ENCODE measurements at regions not wholly inside any gene's neighbourhood (a gene's known extent, or its start where the extent isn't known, plus 50 kb on each side); places are given as distances from the start of the nearest gene placed in this dataset.

- no peak for TF ChIP-seq NBN (IDR thresholded peaks at IDR 0.05)
- TF ChIP-seq TCF3 (IDR thresholded peaks at IDR 0.05; ENCODE audit: borderline replicate concordance, insufficient read depth, low read depth, low read length) = no peak
- no peak for TF ChIP-seq KAT2A (conservative IDR thresholded peaks at IDR 0.05; ENCODE audit: control insufficient read depth, low read depth, low read length)
Measured at GRCh38 chr15:92813485-92813884, 86.6 kb upstream of the CHD2 start (continued).

- in situ Hi-C loops (cut with MboI) = loop anchor here (10.0 kb wide), 1 partner anchor 67 kb away; no protein-coding TSS in a partner anchor
Measured at GRCh38 chr15:92817339-92817886, 82.7 kb upstream of the CHD2 start.

More at GRCh38 chr15:92817339-92817886, 82.7 kb upstream of the CHD2 start:
- no peaks in the 10 kb centered on the region for H3K27me3 ChIP-seq (replicated peaks in 1 of 2; ENCODE audit: control insufficient read depth in 2 of 2, insufficient read depth in 2 of 2, low read length in 1 of 2)
- peaks cover 23% of the 10 kb centered on the region for H3K4me1 ChIP-seq (ENCODE audit: control insufficient read depth, insufficient read depth, low read length)
- peak overlapping the region; percentile 78 for H2AFZ ChIP-seq (ENCODE audit: control insufficient read depth, low read depth, low read length)
- H3K9ac ChIP-seq (ENCODE audit: control insufficient read depth, insufficient read depth, low read length) = no peak overlapping the region
- no peaks in the 10 kb centered on the region for H3K9me3 ChIP-seq (replicated peaks; ENCODE audit: control insufficient read depth, insufficient read depth, low read length)
- peaks cover 2% of the 10 kb centered on the region; the same call in 1 of the 2 replicates for H3K79me2 ChIP-seq (ENCODE audit: control insufficient read depth, insufficient read depth, low read length)
- no TSS peak for BruUV-seq (replicated peaks)
- ATAC-seq (peak; percentile 63), FAIRE-seq (peak; percentile 49), DNase-seq (ENCODE audit: low read depth, low spot score) (no peak)
- SMC1A ChIA-PET (ENCODE audit: uncharacterized antibody, unreplicated experiment) = interaction anchor here (0.7 to 2.2 kb wide), 9 partner anchors 8 to 126 kb away, joined by 3 to 20 read pairs (median 4); no protein-coding TSS in a partner anchor
- 0 out of 2 replicates have a peak overlapping the region, but pooled peaks have one; percentile 6 for H3K27ac ChIP-seq (ENCODE audit: control insufficient read depth, insufficient read depth)
- WGBS (ENCODE audit: insufficient coverage, insufficient replicate concordance, low lambda C conversion rate, missing lambda C conversion rate) = 11% methylated on average over 5 of the region's 7 CpGs
- no peaks in the 10 kb centered on the region for H3K36me3 ChIP-seq (ENCODE audit: control insufficient read depth in 2 of 2, insufficient read depth in 2 of 2, low read length in 1 of 2)
- intact Hi-C loops (cut with micrococcal nuclease; ENCODE audit: unreplicated experiment) = no loop called here
- POLR2A ChIA-PET = interaction anchor here (0.6 to 7.6 kb wide), 13 partner anchors 8 to 104 kb away, joined by 3 to 97 read pairs (median 3); partner anchors contain the start of gene CHD2
- CTCF ChIA-PET = interaction anchor here (0.8 to 2.9 kb wide), 7 partner anchors 8 to 100 kb away, joined by 3 to 16 read pairs (median 3); partner anchors contain the start of gene CHD2
- TF ChIP-seq ELK1 (IDR thresholded peaks at IDR 0.05; ENCODE audit: low read depth, low read length) = no peak
- TF ChIP-seq PKNOX1 (IDR thresholded peaks at IDR 0.05) = peak; percentile 59
- no peak for TF ChIP-seq HDAC2 (IDR thresholded peaks at IDR 0.05)
- TF ChIP-seq ZNF274 (IDR thresholded peaks at IDR 0.05; ENCODE audit: insufficient read depth, insufficient read length) = no peak
- TF ChIP-seq SP1 (IDR thresholded peaks at IDR 0.05; ENCODE audit: low read depth, low read length) = no peak
- TF ChIP-seq SPI1 (IDR thresholded peaks at IDR 0.05; ENCODE audit: borderline replicate concordance, insufficient read depth, low read depth, low read length) = peak; percentile 90
- TF ChIP-seq ZSCAN29 (IDR thresholded peaks at IDR 0.05) = no peak
- TF ChIP-seq SUPT20H (IDR thresholded peaks at IDR 0.05; ENCODE audit: borderline replicate concordance, control insufficient read depth, low read depth, low read length) = no peak
- no peak for TF ChIP-seq SREBF1 (IDR thresholded peaks at IDR 0.05; ENCODE audit: low read length)
- TF ChIP-seq MLLT1 (IDR thresholded peaks at IDR 0.05) = peak; percentile 1; the same call in 1 of the 2 replicates
- no peak for TF ChIP-seq ZZZ3 (IDR thresholded peaks at IDR 0.05; ENCODE audit: control insufficient read depth, insufficient read length, low read depth)
- peak in 1 of 2 experiments; percentile 22; a peak in 1 of 4 replicates for TF ChIP-seq IKZF2 (IDR thresholded peaks at IDR 0.05)
- TF ChIP-seq MYC (IDR thresholded peaks at IDR 0.05; ENCODE audit: insufficient read depth, insufficient read length, insufficient replicate concordance, low read length, severe bottlenecking) = no peak
- no peak for TF ChIP-seq ZBED1 (IDR thresholded peaks at IDR 0.05; ENCODE audit: borderline replicate concordance)
- H3K4me2 ChIP-seq (ENCODE audit: control insufficient read depth, insufficient read depth) = peak overlapping the region; percentile 32
- RAD21 ChIA-PET (ENCODE audit: unreplicated experiment) = interaction anchor here (0.6 to 1.2 kb wide), 7 partner anchors 10 to 97 kb away, joined by 3 to 16 read pairs (median 4); no protein-coding TSS in a partner anchor
- H3K4me3 ChIP-seq = 0 out of 2 replicates have a peak overlapping the region, but pooled peaks have one; percentile 21
- H4K20me1 ChIP-seq (ENCODE audit: control insufficient read depth, insufficient read depth) = no peaks in the 10 kb centered on the region
